Neural progenitor cell (in vitro differentiated cells): ENCODE measurements at regions not wholly inside any gene's neighbourhood (a gene's known extent, or its start where the extent isn't known, plus 50 kb on each side); places are given as distances from the start of the nearest gene placed in this dataset.

ENCODE experiments used
- CTCF ChIP-seq: fragments of 200-600 bp; sonication (generic); IDR thresholded peaks from 2 replicates; pipeline ENCODE4 v1.5.1; 2017; ENCODE audit warnings: antibody characterized with exemption, mild to moderate bottlenecking
- EZH2phosphoT487 ChIP-seq: fragments of 200-600 bp; sonication (generic); IDR thresholded peaks from 2 replicates; pipeline ENCODE4 v1.6.1; 2017; ENCODE audit warnings: antibody characterized with exemption

- TF ChIP-seq EZH2phosphoT487 (no peak), CTCF (no peak)
Measured at GRCh38 chr10:90412582-90412981, 445.3 kb downstream of the HTR7 start.
